Smooth muscle cell (in vitro differentiated cells): ENCODE measurements at regions not wholly inside any gene's neighbourhood (a gene's known extent, or its start where the extent isn't known, plus 50 kb on each side); places are given as distances from the start of the nearest gene placed in this dataset.
"Not testable (repeated sequence)": the region's sequence is repeated elsewhere in the genome, so short reads cannot be mapped to it uniquely, and the experiment has no call there.

Source experiments
- DNase-seq: peaks from one replicate; lab custom pipeline; 2025; ENCODE audit not compliant: unreplicated experiment; lab: John Stamatoyannopoulos, UW
- H2AFZ ChIP-seq: fragments of 200-600 bp; sonication (generic); 2 replicates; pipeline ENCODE4 v1.6.0; 2016; ENCODE audit warnings: antibody characterized with exemption, low read depth, mild to moderate bottlenecking
- H3F3A ChIP-seq: fragments of 200-600 bp; sonication (generic); 2 replicates; pipeline ENCODE4 v1.6.0; 2017; ENCODE audit warnings: antibody characterized with exemption, low read depth
- H3K27ac ChIP-seq: fragments of 200-600 bp; sonication (generic); 2 replicates; pipeline ENCODE4 v1.5.1; 2016; ENCODE audit warnings: low read depth, mild to moderate bottlenecking
- H3K27me3 ChIP-seq: fragments of 200-600 bp; sonication (generic); 2 replicates; pipeline ENCODE4 v1.6.1; 2016; ENCODE audit warnings: low read depth, mild to moderate bottlenecking
- H3K36me3 ChIP-seq: fragments of 200-600 bp; sonication (generic); 2 replicates; pipeline ENCODE4 v1.5.1; 2016; ENCODE audit warnings: low read depth
- H3K4me1 ChIP-seq: fragments of 200-600 bp; sonication (generic); 2 replicates; pipeline ENCODE4 v1.5.1; 2016; ENCODE audit warnings: low read depth
- H3K4me2 ChIP-seq: fragments of 200-600 bp; sonication (generic); 2 replicates; pipeline ENCODE4 v1.6.0; 2016; ENCODE audit warnings: mild to moderate bottlenecking
- H3K4me3 ChIP-seq: fragments of 200-600 bp; sonication (generic); 2 replicates; pipeline ENCODE4 v1.5.1; 2016; ENCODE audit warnings: mild to moderate bottlenecking
- H3K79me2 ChIP-seq: fragments of 200-600 bp; sonication (generic); 2 replicates; pipeline ENCODE4 v1.6.0; 2016; ENCODE audit warnings: low read depth, mild to moderate bottlenecking
- H3K9ac ChIP-seq: fragments of 200-600 bp; sonication (generic); 2 replicates; pipeline ENCODE4 v1.6.0; 2016; ENCODE audit warnings: low read depth
- H3K9me3 ChIP-seq: fragments of 200-600 bp; sonication (generic); replicated peaks from 2 replicates; pipeline ENCODE4 v1.5.1; 2016; ENCODE audit warnings: low read depth
- H4K20me1 ChIP-seq: fragments of 200-600 bp; sonication (generic); 2 replicates; pipeline ENCODE4 v1.6.0; 2016; ENCODE audit warnings: low read depth
- CTCF ChIP-seq: fragments of 200-600 bp; sonication (generic); IDR thresholded peaks from 2 replicates; pipeline ENCODE4 v1.5.1; 2017; ENCODE audit warnings: borderline replicate concordance, mild to moderate bottlenecking, antibody characterized with exemption; ENCODE audit not compliant: insufficient read depth, poor library complexity, severe bottlenecking
- whole genome bisulfite sequencing: methylation state at CpG from one replicate; pipeline ENCODE4 v1.1.7; 2016; ENCODE audit warnings: low lambda C conversion rate; 5-methylcytosine and 5-hydroxymethylcytosine counted together

GRCh38 chr2:204407204-204408014 lies 137.9 kb upstream of the PARD3B start:
- 70% methylated on average over 6 of the region's 6 CpGs for WGBS
- no peaks in the 10 kb centered on the region for H3K4me1 ChIP-seq
- H3K79me2 ChIP-seq, result no peaks in the 10 kb centered on the region
- H3K27ac ChIP-seq, result no peak overlapping the region
- TF ChIP-seq CTCF, result no peak
- no peaks in the 10 kb centered on the region for H3K27me3 ChIP-seq
- no peak overlapping the region for H3K4me2 ChIP-seq
- H3F3A ChIP-seq, result no peaks in the 10 kb centered on the region
- H3K4me3 ChIP-seq, result no peak overlapping the region
- no peaks in the 10 kb centered on the region for H3K9me3 ChIP-seq
- H3K9ac ChIP-seq, result no peak overlapping the region
- H4K20me1 ChIP-seq, result no peaks in the 10 kb centered on the region
- no peaks in the 10 kb centered on the region for H3K36me3 ChIP-seq
- no peak for DNase-seq
- H2AFZ ChIP-seq, result no peak overlapping the region

- H3K9me3 ChIP-seq, H3K79me2 ChIP-seq, DNase-seq, H3K36me3 ChIP-seq, H3K9ac ChIP-seq, H3K4me2 ChIP-seq, H4K20me1 ChIP-seq, H3F3A ChIP-seq, H2AFZ ChIP-seq, H3K4me1 ChIP-seq, H3K27me3 ChIP-seq, H3K4me3 ChIP-seq, H3K27ac ChIP-seq: not testable (repeated sequence)
- WGBS, result 85% methylated on average over 2 of the region's 2 CpGs
These were observed 132.5 kb upstream of the PARD3B start for GRCh38 chr2:204412782-204413181.

- Histone ChIP-seq H2AFZ (no peak overlapping the region), H3K9ac (no peak overlapping the region), H3K27ac (no peak overlapping the region), H3K4me3 (no peak overlapping the region), H3K79me2 (no peaks in the 10 kb centered on the region), H3K4me1 (no peaks in the 10 kb centered on the region), H3K36me3 (no peaks in the 10 kb centered on the region), H4K20me1 (no peaks in the 10 kb centered on the region), H3K9me3 (no peaks in the 10 kb centered on the region), H3K4me2 (no peak overlapping the region), H3F3A (no peaks in the 10 kb centered on the region), H3K27me3 (no peaks in the 10 kb centered on the region)
- no peak for TF ChIP-seq CTCF
- 93% methylated on average over 7 of the region's 7 CpGs for WGBS
- no peak for DNase-seq
These were observed 129.7 kb upstream of the PARD3B start for GRCh38 chr2:204415406-204416181.

GRCh38 chr2:204416236-204416635 lies 129.0 kb upstream of the PARD3B start:
- WGBS, result 80% methylated on average over 5 of the region's 5 CpGs
- Histone ChIP-seq H3K9ac (no peak overlapping the region), H3K4me1 (no peaks in the 10 kb centered on the region)

More at GRCh38 chr2:204416236-204416635, 129.0 kb upstream of the PARD3B start:
- DNase-seq, result no peak
- H2AFZ ChIP-seq, result no peak overlapping the region
- TF ChIP-seq CTCF, result no peak
- H3F3A ChIP-seq, result no peaks in the 10 kb centered on the region
- H3K4me3 ChIP-seq, result no peak overlapping the region
- H3K79me2 ChIP-seq, result no peaks in the 10 kb centered on the region
- H3K27me3 ChIP-seq, result no peaks in the 10 kb centered on the region
- H3K4me2 ChIP-seq, result no peak overlapping the region
- H4K20me1 ChIP-seq, result no peaks in the 10 kb centered on the region
- H3K9me3 ChIP-seq, result no peaks in the 10 kb centered on the region
- no peaks in the 10 kb centered on the region for H3K36me3 ChIP-seq
- no peak overlapping the region for H3K27ac ChIP-seq
